Mesendoderm (in vitro differentiated cells): ENCODE measurements at regions not wholly inside any gene's neighbourhood (a gene's known extent, or its start where the extent isn't known, plus 50 kb on each side); places are given as distances from the start of the nearest gene placed in this dataset.

Source experiments
- DNase-seq: peaks from one replicate; pipeline ENCODE4 v3.0.0; 2013
- H2AK5ac ChIP-seq: 2 replicates; pipeline ENCODE4 v1.6.1; 2013; ENCODE audit warnings: low read length, inconsistent platforms
- H2BK120ac ChIP-seq: 2 replicates; pipeline ENCODE4 v1.6.1; 2013; ENCODE audit warnings: low read depth, mild to moderate bottlenecking, low read length, moderate library complexity, mixed read lengths
- H2BK15ac ChIP-seq: replicated peaks from 2 replicates; pipeline ENCODE4 v1.6.1; 2013; ENCODE audit warnings: low read depth, mild to moderate bottlenecking, moderate library complexity
- H2BK5ac ChIP-seq: 2 replicates; pipeline ENCODE4 v1.6.1; 2013; ENCODE audit warnings: low read length, inconsistent platforms
- H3K18ac ChIP-seq: 2 replicates; pipeline ENCODE4 v1.6.1; 2013; ENCODE audit warnings: mild to moderate bottlenecking, low read length, mixed read lengths
- H3K23ac ChIP-seq: one replicate; pipeline ENCODE4 v1.6.1; 2013; ENCODE audit warnings: low read length
- H3K27ac ChIP-seq: 2 replicates; pipeline ENCODE4 v1.5.1; 2013; ENCODE audit warnings: low read depth, mild to moderate bottlenecking, inconsistent platforms, low read length, moderate library complexity
- H3K27me3 ChIP-seq: 2 replicates; pipeline ENCODE4 v1.6.1; 2013; ENCODE audit warnings: low read length, control low read depth, mild to moderate bottlenecking, inconsistent platforms; ENCODE audit not compliant: insufficient read depth, poor library complexity
- H3K36me3 ChIP-seq: 2 replicates; pipeline ENCODE4 v1.6.1; 2013; ENCODE audit warnings: low read length, inconsistent platforms; ENCODE audit not compliant: control insufficient read depth, insufficient read depth
- H3K4ac ChIP-seq: one replicate; pipeline ENCODE4 v1.6.1; 2013; ENCODE audit warnings: low read depth, mild to moderate bottlenecking, low read length, moderate library complexity
- H3K4me1 ChIP-seq: 2 replicates; pipeline ENCODE4 v1.6.1; 2013; ENCODE audit warnings: low read depth, low read length, inconsistent platforms; ENCODE audit not compliant: control insufficient read depth
- H3K4me2 ChIP-seq: 2 replicates; pipeline ENCODE4 v1.6.1; 2013; ENCODE audit warnings: low read length
- H3K4me3 ChIP-seq: 2 replicates; pipeline ENCODE4 v1.5.1; 2013; ENCODE audit warnings: mild to moderate bottlenecking, low read length
- H3K56ac ChIP-seq: one replicate; pipeline ENCODE4 v1.6.1; 2013; ENCODE audit warnings: low read length
- H3K79me1 ChIP-seq: 2 replicates; pipeline ENCODE4 v1.6.1; 2013; ENCODE audit warnings: low read length, inconsistent platforms
- H3K79me2 ChIP-seq: 2 replicates; pipeline ENCODE4 v1.6.1; 2013; ENCODE audit warnings: mild to moderate bottlenecking, low read length; ENCODE audit not compliant: control insufficient read depth, insufficient read depth
- H3K9ac ChIP-seq: 2 replicates; pipeline ENCODE4 v1.6.1; 2013; ENCODE audit warnings: low read length, inconsistent platforms
- H4K5ac ChIP-seq: one replicate; pipeline ENCODE4 v1.6.1; 2013; ENCODE audit warnings: low read length
- H4K8ac ChIP-seq: one replicate; pipeline ENCODE4 v1.6.1; 2013; ENCODE audit warnings: low read depth, mild to moderate bottlenecking, control low read depth, low read length, moderate library complexity
- WGBS: extraction: QIAGEN DNeasy Blood & Tissue Kit; methylation state at CpG from one replicate; pipeline ENCODE4 v1.1.7; 2013; ENCODE audit warnings: low lambda C conversion rate, missing lambda C conversion rate; ENCODE audit not compliant: insufficient coverage; ENCODE audit errors: extremely low coverage; 5-methylcytosine and 5-hydroxymethylcytosine counted together

DNA sequence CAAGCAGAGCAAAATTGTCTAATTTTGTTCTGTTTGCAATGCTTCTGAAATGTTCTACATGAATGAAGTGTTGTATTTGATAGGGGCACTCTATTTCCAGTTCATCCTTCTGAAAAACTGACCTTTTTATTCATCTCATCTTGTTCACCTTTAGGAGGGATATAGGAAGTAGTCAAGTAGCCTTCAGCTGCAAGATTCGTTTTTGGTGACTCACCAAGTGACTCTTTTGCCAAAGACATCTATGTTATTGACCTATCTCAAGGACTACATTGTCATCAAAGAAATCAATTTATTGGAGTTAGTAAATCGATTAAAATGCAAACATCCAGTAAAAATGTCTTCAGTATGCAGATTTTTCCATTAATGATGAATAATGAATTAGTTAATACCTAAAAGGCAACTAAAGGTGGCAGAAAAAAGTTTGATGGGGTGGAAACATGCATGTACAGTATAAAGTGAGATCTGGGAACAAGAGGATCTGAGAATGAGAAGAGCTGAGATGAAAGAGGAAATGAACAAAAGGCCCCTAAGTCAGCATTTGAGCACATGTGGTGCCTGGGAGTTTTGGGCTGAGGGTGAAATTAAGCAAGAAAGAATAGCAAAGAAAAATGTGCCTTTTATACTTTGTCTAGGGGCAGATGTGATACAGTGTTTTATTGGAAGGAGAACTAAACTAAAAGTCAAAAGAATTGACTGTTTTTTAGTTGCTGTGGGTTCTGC is 255.1 kb upstream of the LINC00305 start:
- Histone ChIP-seq H3K79me1 (no peaks in the 10 kb centered on the region), H4K8ac (no peak overlapping the region), H3K56ac (no peak overlapping the region), H3K9ac (no peak overlapping the region), H3K27me3 (no peaks in the 10 kb centered on the region), H3K4me2 (no peak overlapping the region), H3K36me3 (no peaks in the 10 kb centered on the region), H2BK120ac (no peak overlapping the region), H3K4me3 (no peak overlapping the region), H2BK5ac (no peak overlapping the region), H3K23ac (no peak overlapping the region), H3K18ac (no peak overlapping the region), H3K27ac (no peak overlapping the region), H4K5ac (no peak overlapping the region), H3K4ac (no peak overlapping the region), H2AK5ac (no peak overlapping the region), H3K79me2 (no peaks in the 10 kb centered on the region), H2BK15ac (no peak overlapping the region), H3K4me1 (no peaks in the 10 kb centered on the region)
- no CpG with 5 or more reads among the region's 2 CpGs for WGBS
- DNase-seq, result no peak

DNA sequence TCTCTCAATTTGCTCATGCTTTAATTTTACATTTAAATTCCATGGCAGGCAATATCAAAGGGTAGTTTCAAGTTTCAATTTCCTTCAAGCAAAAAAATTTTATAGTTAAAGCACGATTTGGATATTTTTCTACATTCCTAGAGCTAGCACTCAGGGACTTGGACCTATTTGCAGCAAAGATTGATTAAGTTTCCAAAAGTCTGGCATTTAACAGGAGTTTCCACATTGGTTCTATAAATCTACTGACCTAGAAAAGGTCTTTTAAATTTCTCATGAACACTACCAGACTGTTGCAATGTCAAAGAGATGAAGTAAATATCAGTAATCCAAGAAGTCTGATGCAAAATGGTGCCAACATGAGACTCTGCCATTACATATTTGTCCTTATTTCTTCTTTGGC is 253.7 kb upstream of the LINC00305 start:
- Histone ChIP-seq H4K8ac (no peak overlapping the region), H3K4me1 (no peaks in the 10 kb centered on the region), H3K4ac (no peak overlapping the region), H3K18ac (no peak overlapping the region), H3K27ac (no peak overlapping the region), H3K27me3 (no peaks in the 10 kb centered on the region), H2AK5ac (no peak overlapping the region), H3K79me1 (no peaks in the 10 kb centered on the region), H3K9ac (no peak overlapping the region), H2BK5ac (no peak overlapping the region), H2BK15ac (no peak overlapping the region), H2BK120ac (no peak overlapping the region), H3K36me3 (no peaks in the 10 kb centered on the region), H4K5ac (no peak overlapping the region), H3K23ac (no peak overlapping the region), H3K79me2 (no peaks in the 10 kb centered on the region), H3K56ac (no peak overlapping the region), H3K4me3 (no peak overlapping the region), H3K4me2 (no peak overlapping the region)
- DNase-seq, result no peak
- no CpG with 5 or more reads among the region's 1 CpG for WGBS

DNA sequence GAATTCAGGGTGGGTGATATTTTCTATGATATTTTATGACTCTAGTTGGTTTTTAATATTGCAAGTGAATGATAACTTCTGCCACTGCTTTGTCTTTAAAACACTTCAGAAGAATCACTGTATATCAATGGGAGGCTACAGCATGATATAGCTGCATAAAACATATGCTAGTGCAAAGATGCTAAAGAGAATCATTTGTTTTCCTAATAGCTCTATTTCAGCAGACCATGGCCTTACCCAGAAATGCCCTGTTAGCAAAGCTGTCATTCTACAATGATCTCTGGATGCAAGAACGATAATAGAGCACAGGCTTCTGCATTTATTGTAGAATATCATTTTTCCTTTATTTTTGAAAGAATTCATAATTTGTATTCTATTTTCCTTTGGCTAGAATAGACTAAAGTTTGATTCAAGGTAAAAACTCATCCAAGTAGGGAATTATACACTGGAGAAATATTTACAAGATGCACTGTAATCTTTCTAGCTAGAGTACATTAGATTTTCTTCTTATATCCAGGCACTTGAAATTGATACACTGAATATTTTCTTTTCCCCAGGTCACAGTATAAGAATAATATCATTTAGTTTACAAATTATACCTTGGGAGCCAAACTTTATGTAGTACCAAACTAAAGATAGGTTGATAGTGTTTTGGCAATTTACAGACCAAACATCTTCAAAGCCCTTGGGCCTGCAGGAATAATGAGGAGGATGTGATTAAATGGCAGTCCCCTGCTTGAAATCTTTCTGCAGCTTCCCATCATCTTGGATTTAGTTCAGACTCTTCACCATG is 252.6 kb upstream of the LINC00305 start:
- no CpG with 5 or more reads among the region's 1 CpG for WGBS
- H3K9ac ChIP-seq, result no peak overlapping the region
- no peaks in the 10 kb centered on the region for H3K36me3 ChIP-seq
- no peak overlapping the region for H3K56ac ChIP-seq
- no peak overlapping the region for H3K23ac ChIP-seq
- H2AK5ac ChIP-seq, result no peak overlapping the region
- no peak overlapping the region for H4K5ac ChIP-seq
- no peak overlapping the region for H3K27ac ChIP-seq
- H3K4me2 ChIP-seq, result no peak overlapping the region
- H2BK5ac ChIP-seq, result no peak overlapping the region
- H3K27me3 ChIP-seq, result no peaks in the 10 kb centered on the region
- no peak overlapping the region for H2BK15ac ChIP-seq
- H4K8ac ChIP-seq, result no peak overlapping the region
- H3K4ac ChIP-seq, result no peak overlapping the region
- no peak overlapping the region for H3K4me3 ChIP-seq
- H2BK120ac ChIP-seq, result no peak overlapping the region
- no peak overlapping the region for H3K18ac ChIP-seq
- no peaks in the 10 kb centered on the region for H3K79me1 ChIP-seq
- DNase-seq, result no peak
- H3K4me1 ChIP-seq, result no peaks in the 10 kb centered on the region
- no peaks in the 10 kb centered on the region for H3K79me2 ChIP-seq

DNA sequence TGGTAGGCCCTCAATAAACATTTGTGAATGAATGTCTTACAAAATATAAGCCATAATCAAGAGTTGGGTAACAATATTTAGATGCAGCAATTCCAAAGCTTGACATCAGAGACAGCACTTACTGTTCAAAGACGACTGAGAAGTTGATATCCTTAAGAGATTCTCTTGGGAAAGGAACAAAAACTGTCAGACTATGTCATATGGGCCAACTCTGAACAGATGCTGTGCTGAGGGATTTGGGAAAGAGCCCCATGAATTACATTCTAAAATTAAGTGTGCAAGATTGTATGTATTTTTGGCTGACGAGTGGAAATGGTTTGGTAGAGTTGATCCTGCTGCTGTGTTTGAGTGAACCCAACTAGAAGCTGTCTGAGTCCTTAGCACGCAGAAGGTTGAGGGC is 250.7 kb upstream of the LINC00305 start:
- Histone ChIP-seq H3K18ac (no peak overlapping the region), H3K36me3 (no peaks in the 10 kb centered on the region), H3K27me3 (no peaks in the 10 kb centered on the region), H2BK5ac (no peak overlapping the region), H4K5ac (no peak overlapping the region), H3K23ac (no peak overlapping the region), H3K4me2 (no peak overlapping the region), H3K56ac (no peak overlapping the region), H4K8ac (no peak overlapping the region), H3K79me2 (no peaks in the 10 kb centered on the region), H3K9ac (no peak overlapping the region), H3K27ac (no peak overlapping the region), H2BK120ac (no peak overlapping the region), H3K79me1 (no peaks in the 10 kb centered on the region), H3K4me1 (no peaks in the 10 kb centered on the region), H3K4ac (no peak overlapping the region), H2AK5ac (no peak overlapping the region), H3K4me3 (no peak overlapping the region), H2BK15ac (no peak overlapping the region)
- no peak for DNase-seq
- no CpG with 5 or more reads among the region's 3 CpGs for WGBS

DNA sequence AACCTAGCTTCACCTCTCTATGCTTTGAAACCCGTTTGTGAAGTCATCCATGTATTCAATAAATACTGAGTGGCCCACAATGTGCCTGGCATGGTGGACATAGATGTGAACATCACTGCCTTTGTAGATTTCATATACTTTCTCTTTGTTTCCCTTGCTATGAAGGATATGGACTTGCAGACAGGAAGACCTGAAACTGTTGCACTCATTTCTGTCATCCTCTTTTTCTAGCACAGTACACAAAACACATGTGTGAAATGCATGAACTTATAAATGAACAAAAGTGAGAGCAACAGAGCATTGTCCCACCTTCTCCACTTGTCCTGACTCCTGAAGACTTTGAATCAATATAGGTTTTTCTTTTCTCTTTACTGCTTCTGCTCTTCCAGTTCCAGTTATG is 249.4 kb upstream of the LINC00305 start:
- Histone ChIP-seq H4K8ac (no peak overlapping the region), H3K4me3 (no peak overlapping the region), H2BK120ac (no peak overlapping the region), H2BK5ac (no peak overlapping the region), H4K5ac (no peak overlapping the region), H3K27me3 (no peaks in the 10 kb centered on the region), H2AK5ac (no peak overlapping the region), H3K36me3 (no peaks in the 10 kb centered on the region), H3K9ac (no peak overlapping the region), H3K79me2 (no peaks in the 10 kb centered on the region), H3K18ac (no peak overlapping the region), H3K4me1 (no peaks in the 10 kb centered on the region), H3K79me1 (no peaks in the 10 kb centered on the region), H3K23ac (no peak overlapping the region), H3K4me2 (no peak overlapping the region), H3K4ac (no peak overlapping the region), H3K27ac (no peak overlapping the region), H3K56ac (no peak overlapping the region), H2BK15ac (no peak overlapping the region)
- WGBS, result no CpG with 5 or more reads among the region's 1 CpG
- no peak for DNase-seq
